Breast epithelium (tissue), 3 donors: ENCODE measurements at regions not wholly inside any gene's neighbourhood (a gene's known extent, or its start where the extent isn't known, plus 50 kb on each side); places are given as distances from the start of the nearest gene placed in this dataset.

ENCODE experiments used
- CTCF ChIP-seq, 3 donors: fragments of 450-650 bp; IDR thresholded peaks; one replicate each; pipeline ENCODE4 v1.5.1; 2016 to 2017; ENCODE audit warnings: antibody characterized with exemption in 3 of 3, mild to moderate bottlenecking in 3 of 3, moderate library complexity in 3 of 3
- POLR2AphosphoS5 ChIP-seq, 3 donors: sonication (generic); formaldehyde crosslinking; IDR thresholded peaks; one replicate each; pipeline ENCODE4 v1.6.1; 2017; ENCODE audit warnings: antibody characterized with exemption in 3 of 3

GRCh38 chr22:47446821-47447810, 684.7 kb downstream of the TBC1D22A start:
- no peak for TF ChIP-seq POLR2AphosphoS5 (IDR thresholded peaks at IDR 0.05)
- TF ChIP-seq CTCF (IDR thresholded peaks at IDR 0.05) = no peak
